H1 (cell line): ENCODE measurements at regions not wholly inside any gene's neighbourhood (a gene's known extent, or its start where the extent isn't known, plus 50 kb on each side); places are given as distances from the start of the nearest gene placed in this dataset.

Experiments
- CTCF ChIA-PET: fragments of 300-600 bp; sonication (Branson Sonifier 250); formaldehyde crosslinking; loops from one replicate; lab custom pipeline; 2021; ENCODE audit not compliant: partially characterized antibody; lab: Charles Lee
- POLR2A ChIA-PET: fragments of 300-600 bp; sonication (Branson Sonifier 250); formaldehyde crosslinking; loops from one replicate; lab custom pipeline; 2021; ENCODE audit warnings: inconsistent platforms; ENCODE audit not compliant: partially characterized antibody; lab: Charles Lee
- DNase-seq, 2 experiments: peaks; one replicate each; pipeline versions ENCODE4 v3.0.0 to v3.0.0-alpha.2; 2010 to 2022; ENCODE audit warnings: low spot score in 2 of 2, low read depth in 1 of 2, mixed read lengths in 1 of 2
- FAIRE-seq: peaks from 2 replicates; lab custom pipeline; 2011; peaks lifted over from hg19 to GRCh38; lab: Jason Lieb, UNC
- H2AFZ ChIP-seq: 2 replicates; pipeline ENCODE4 v1.8.1; 2012; ENCODE audit warnings: low read length, inconsistent platforms
- H2AK5ac ChIP-seq: 2 replicates; pipeline ENCODE4 v1.6.1; 2013; ENCODE audit warnings: low read depth, low read length
- H2BK120ac ChIP-seq: replicated peaks from 2 replicates; pipeline ENCODE3; 2013; ENCODE audit warnings: low read depth, low read length, inconsistent platforms
- H2BK12ac ChIP-seq: 2 replicates; pipeline ENCODE4 v1.6.1; 2013; ENCODE audit warnings: low read depth, low read length
- H2BK15ac ChIP-seq: 2 replicates; pipeline ENCODE4 v1.6.1; 2013; ENCODE audit warnings: low read length
- H2BK20ac ChIP-seq: 2 replicates; pipeline ENCODE4 v1.6.1; 2013; ENCODE audit warnings: low read length
- H2BK5ac ChIP-seq: 2 replicates; pipeline ENCODE4 v1.6.1; 2013; ENCODE audit warnings: low read depth, low read length
- H3K14ac ChIP-seq: 2 replicates; pipeline ENCODE4 v1.6.1; 2013; ENCODE audit warnings: inconsistent platforms; ENCODE audit not compliant: insufficient read length
- H3K18ac ChIP-seq: 2 replicates; pipeline ENCODE4 v1.6.1; 2013; ENCODE audit warnings: low read length; ENCODE audit errors: extremely low read depth
- H3K23ac ChIP-seq: 2 replicates; pipeline ENCODE4 v1.6.1; 2013; ENCODE audit warnings: inconsistent platforms; ENCODE audit not compliant: insufficient read length
- H3K23me2 ChIP-seq: 2 replicates; pipeline ENCODE4 v1.6.1; 2013; ENCODE audit warnings: low read depth, low read length
- H3K27ac ChIP-seq: 2 replicates; pipeline ENCODE4 v1.6.1; 2011; ENCODE audit warnings: low read depth, low read length, inconsistent platforms
- H3K27me3 ChIP-seq, 4 experiments: replicated peaks in 1 of 4; 1 replicate in 1 of 4; 2 replicates in 3 of 4; pipeline versions ENCODE4 v1.6.1 to v1.8.1; 2011 to 2013; ENCODE audit warnings: low read length in 3 of 4, mild to moderate bottlenecking in 3 of 4, inconsistent platforms in 2 of 4, mixed read lengths in 2 of 4, moderate library complexity in 1 of 4; ENCODE audit not compliant: control insufficient read depth in 3 of 4, insufficient read depth in 3 of 4; ENCODE audit errors: extremely low read depth in 1 of 4
- H3K36me3 ChIP-seq, 4 experiments: 2 replicates each; pipeline versions ENCODE4 v1.6.1 to v1.8.1; 2011 to 2013; ENCODE audit warnings: mild to moderate bottlenecking in 4 of 4, low read length in 3 of 4, moderate library complexity in 2 of 4, control low read depth in 1 of 4, inconsistent platforms in 1 of 4; ENCODE audit not compliant: insufficient read depth in 4 of 4, control insufficient read depth in 2 of 4
- H3K4ac ChIP-seq: replicated peaks from 2 replicates; pipeline ENCODE3; 2013; ENCODE audit warnings: low read length, low read depth, mixed read lengths, inconsistent platforms; ENCODE audit not compliant: insufficient read length
- H3K4me1 ChIP-seq, 4 experiments: replicated peaks in 1 of 4; 1 replicate in 1 of 4; 2 replicates in 3 of 4; pipeline versions ENCODE4 v1.6.1 to v1.8.1; 2011 to 2013; ENCODE audit warnings: low read length in 3 of 4, inconsistent platforms in 2 of 4, mixed read lengths in 1 of 4; ENCODE audit not compliant: insufficient read depth in 4 of 4, control insufficient read depth in 3 of 4
- H3K4me2 ChIP-seq, 2 experiments: 2 replicates each; pipeline versions ENCODE4 v1.6.1 to v1.8.1; 2011 to 2013; ENCODE audit warnings: low read depth in 2 of 2, low read length in 2 of 2, control low read depth in 1 of 2, inconsistent platforms in 1 of 2, mild to moderate bottlenecking in 1 of 2; ENCODE audit not compliant: insufficient read depth in 1 of 2
- H3K4me3 ChIP-seq, 4 experiments: fragments of 200-600, 300-600 bp in 1 of 4; sonication (generic), shearing (Covaris generic), sonication (Bioruptor Twin) in 1 of 4; 2 replicates each; pipeline versions ENCODE4 v1.5.1 to v1.8.1; 2011 to 2016; ENCODE audit warnings: low read length in 4 of 4, low read depth in 3 of 4, control low read depth in 2 of 4, inconsistent platforms in 2 of 4, mild to moderate bottlenecking in 2 of 4, mixed read lengths in 1 of 4, moderate library complexity in 1 of 4; ENCODE audit not compliant: insufficient read depth in 2 of 4; ENCODE audit errors: extremely low read depth in 1 of 4
- H3K56ac ChIP-seq: replicated peaks from 2 replicates; pipeline ENCODE3; 2013; ENCODE audit warnings: low read depth, mild to moderate bottlenecking, mixed read lengths, low read length, inconsistent platforms; ENCODE audit not compliant: insufficient read length
- H3K79me1 ChIP-seq: 2 replicates; pipeline ENCODE4 v1.6.1; 2013; ENCODE audit warnings: low read depth, low read length, control low read depth
- H3K79me2 ChIP-seq, 2 experiments: 2 replicates each; pipeline versions ENCODE4 v1.6.1 to v1.8.1; 2012 to 2013; ENCODE audit warnings: low read length in 2 of 2, mild to moderate bottlenecking in 2 of 2, inconsistent platforms in 1 of 2; ENCODE audit not compliant: insufficient read depth in 2 of 2, control insufficient read depth in 1 of 2
- H3K9ac ChIP-seq, 4 experiments: replicated peaks in 1 of 4; 1 replicate in 1 of 4; 2 replicates in 3 of 4; pipeline versions ENCODE4 v1.6.1 to v1.8.1; 2011 to 2013; ENCODE audit warnings: low read depth in 3 of 4, low read length in 3 of 4, control low read depth in 2 of 4, mild to moderate bottlenecking in 2 of 4, moderate library complexity in 2 of 4, inconsistent platforms in 1 of 4; ENCODE audit errors: extremely low read depth in 1 of 4
- H3K9me3 ChIP-seq, 2 experiments: 2 replicates each; pipeline versions ENCODE4 v1.6.1 to v1.8.1; 2012 to 2013; ENCODE audit warnings: mild to moderate bottlenecking in 2 of 2, moderate library complexity in 2 of 2, control low read depth in 1 of 2, inconsistent platforms in 1 of 2, low read depth in 1 of 2, low read length in 1 of 2, mixed read lengths in 1 of 2; ENCODE audit not compliant: insufficient read depth in 2 of 2
- H4K20me1 ChIP-seq, 2 experiments: replicated peaks in 1 of 2; 2 replicates each; pipeline versions ENCODE3 to v1.8.1; 2011 to 2013; ENCODE audit warnings: inconsistent platforms in 2 of 2, low read length in 2 of 2, mild to moderate bottlenecking in 1 of 2; ENCODE audit not compliant: insufficient read depth in 2 of 2, control insufficient read depth in 1 of 2
- H4K5ac ChIP-seq: 2 replicates; pipeline ENCODE4 v1.6.1; 2013; ENCODE audit warnings: low read length, low read depth, mixed read lengths, inconsistent platforms; ENCODE audit not compliant: insufficient read length
- H4K8ac ChIP-seq: 2 replicates; pipeline ENCODE4 v1.8.0; 2013; ENCODE audit warnings: mild to moderate bottlenecking, moderate library complexity, low read length, inconsistent platforms; ENCODE audit not compliant: insufficient read depth; ENCODE audit errors: extremely low read depth
- H4K91ac ChIP-seq: replicated peaks from 2 replicates; pipeline ENCODE3; 2013; ENCODE audit warnings: low read length, mixed read lengths, inconsistent platforms; ENCODE audit not compliant: insufficient read length
- ATF2 ChIP-seq: IDR thresholded peaks from 2 replicates; pipeline ENCODE4 v1.6.1; 2012; ENCODE audit warnings: low read length, inconsistent platforms
- BRCA1 ChIP-seq: IDR thresholded peaks from 2 replicates; pipeline ENCODE4 v1.6.1; 2012; ENCODE audit warnings: low read depth, low read length, improper control_type of control experiment
- EZH2 ChIP-seq: fragments of 200-600 bp; sonication (generic); IDR thresholded peaks from 2 replicates; pipeline ENCODE4 v1.7.1; 2012; ENCODE audit warnings: low read depth, mild to moderate bottlenecking, moderate library complexity, low read length, inconsistent platforms; ENCODE audit not compliant: severe bottlenecking
- RAD21 ChIP-seq, 2 experiments: IDR thresholded peaks in 1 of 2; conservative IDR thresholded peaks in 1 of 2; 2 replicates each; pipeline ENCODE4 v1.6.1; 2011; ENCODE audit warnings: low read depth in 2 of 2, low read length in 2 of 2, improper control_type of control experiment in 1 of 2, inconsistent platforms in 1 of 2, mild to moderate bottlenecking in 1 of 2, moderate library complexity in 1 of 2
- SP1 ChIP-seq: IDR thresholded peaks from 2 replicates; pipeline ENCODE4 v1.6.1; 2011; ENCODE audit warnings: low read depth, low read length
- ZNF274 ChIP-seq: IDR thresholded peaks from 2 replicates; pipeline ENCODE4 v1.7.0; 2012; ENCODE audit warnings: low read length, borderline replicate concordance; ENCODE audit errors: extremely low read depth
- WGBS, 2 experiments: shearing (Covaris generic) in 1 of 2; methylation state at CpG; one replicate each; pipeline versions ENCODE4 v1.1.6 to v1.1.7; 2013 to 2015; ENCODE audit warnings: low lambda C conversion rate in 2 of 2, mixed read lengths in 2 of 2, inconsistent platforms in 1 of 2, low coverage in 1 of 2, missing lambda C conversion rate in 1 of 2; ENCODE audit not compliant: insufficient replicate concordance in 2 of 2, insufficient coverage in 1 of 2, insufficient read length in 1 of 2; ENCODE audit errors: extremely low coverage in 1 of 2, missing lambda C conversion rate in 1 of 2; 5-methylcytosine and 5-hydroxymethylcytosine counted together
- TF ChIP-seq, protein P1 (sequence below): IDR thresholded peaks from 2 replicates; pipeline ENCODE4 v1.6.1; 2012; ENCODE audit warnings: inconsistent platforms

GRCh38 chr10:65559369-65559768 lies 1366.5 kb upstream of the LRRTM3 start:
- Histone ChIP-seq H3K23ac (no peak overlapping the region), H3K4ac (no peak overlapping the region), H3K18ac (no peak overlapping the region), H3K4me2 (no peak overlapping the region), H3K4me3 (no peak overlapping the region), H4K20me1 (no peaks in the 10 kb centered on the region), H2BK20ac (no peak overlapping the region), H3K27ac (no peak overlapping the region), H4K5ac (no peak overlapping the region), H2BK5ac (no peak overlapping the region), H3K79me2 (no peaks in the 10 kb centered on the region), H3K9ac (no peak overlapping the region), H2BK12ac (no peak overlapping the region), H2AFZ (no peak overlapping the region), H3K14ac (no peak overlapping the region), H3K27me3 (no peaks in the 10 kb centered on the region), H3K36me3 (no peaks in the 10 kb centered on the region), H2BK120ac (no peak overlapping the region), H3K4me1 (no peaks in the 10 kb centered on the region), H4K8ac (no peak overlapping the region), H4K91ac (no peak overlapping the region), H2AK5ac (no peak overlapping the region), H3K23me2 (no peaks in the 10 kb centered on the region), H3K9me3 (no peaks in the 10 kb centered on the region)
- DNase-seq (no peak), FAIRE-seq (no peak)
- 89% methylated on average over 2 of the region's 2 CpGs; no CpG with 5 or more reads in 1 of the 2 experiments for WGBS, 2 experiments
- CTCF ChIA-PET: interaction anchor here (0.6 kb wide), 1 partner anchor 23 kb away, joined by 4 read pairs; no protein-coding TSS in a partner anchor
- POLR2A ChIA-PET: interaction anchor here (1.4 kb wide), 1 partner anchor 11 kb away, joined by 5 read pairs; no protein-coding TSS in a partner anchor
- TF ChIP-seq, protein P1, sequence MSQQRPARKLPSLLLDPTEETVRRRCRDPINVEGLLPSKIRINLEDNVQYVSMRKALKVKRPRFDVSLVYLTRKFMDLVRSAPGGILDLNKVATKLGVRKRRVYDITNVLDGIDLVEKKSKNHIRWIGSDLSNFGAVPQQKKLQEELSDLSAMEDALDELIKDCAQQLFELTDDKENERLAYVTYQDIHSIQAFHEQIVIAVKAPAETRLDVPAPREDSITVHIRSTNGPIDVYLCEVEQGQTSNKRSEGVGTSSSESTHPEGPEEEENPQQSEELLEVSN: no peak
- TF ChIP-seq BRCA1 (no peak), ATF2 (no peak), SP1 (no peak), EZH2 (no peak), ZNF274 (no peak), RAD21 (IDR thresholded peaks at IDR 0.05 in 1 of 2, conservative IDR thresholded peaks at IDR 0.05 in 1 of 2; ENCODE audit: low read depth in 2 of 2, low read length in 2 of 2) (no peak)
- TF ChIP-seq, all 59 proteins: peak for 0
- Histone ChIP-seq H3K56ac (no peak overlapping the region), H3K79me1 (no peaks in the 10 kb centered on the region), H2BK15ac (no peak overlapping the region)
